ENCODE measurements at regions not wholly inside any gene's neighbourhood (a gene's known extent, or its start where the extent isn't known, plus 50 kb on each side); places are given as distances from the start of the nearest gene placed in this dataset.

- TF ChIP-seq CTCF (IDR thresholded peaks at IDR 0.05 in 4 of 5, conservative IDR thresholded peaks at IDR 0.05 in 1 of 5) (no peak), POLR2A (IDR thresholded peaks at IDR 0.05) (no peak)
Measured at GRCh38 chr12:43292699-43293098, 259.3 kb downstream of the ADAMTS20 start.
